H9 (cell line): ENCODE measurements at regions not wholly inside any gene's neighbourhood (a gene's known extent, or its start where the extent isn't known, plus 50 kb on each side); places are given as distances from the start of the nearest gene placed in this dataset.

Experiments
- DNase-seq: peaks from one replicate; pipeline ENCODE4 v3.0.0-alpha.2; 2017
- H2AFZ ChIP-seq: one replicate; pipeline ENCODE4 v1.6.1; 2013; ENCODE audit warnings: mild to moderate bottlenecking, low read length, control low read depth, moderate library complexity
- H2AK5ac ChIP-seq: 2 replicates; pipeline ENCODE4 v1.6.1; 2013; ENCODE audit warnings: low read length, control low read depth, mixed read lengths; ENCODE audit not compliant: insufficient read length
- H2BK120ac ChIP-seq: one replicate; pipeline ENCODE4 v1.6.1; 2013; ENCODE audit warnings: low read depth, mild to moderate bottlenecking, low read length, control low read depth, inconsistent platforms; ENCODE audit not compliant: poor library complexity, severe bottlenecking
- H2BK12ac ChIP-seq: 2 replicates; pipeline ENCODE4 v1.6.1; 2013; ENCODE audit warnings: low read length, control low read depth, mixed read lengths, low read depth; ENCODE audit not compliant: insufficient read length
- H2BK15ac ChIP-seq: 2 replicates; pipeline ENCODE4 v1.6.1; 2013; ENCODE audit warnings: low read depth, low read length, control low read depth
- H2BK20ac ChIP-seq: one replicate; pipeline ENCODE4 v1.6.1; 2013; ENCODE audit warnings: low read depth, mild to moderate bottlenecking, low read length, control low read depth, inconsistent platforms; ENCODE audit not compliant: poor library complexity, severe bottlenecking
- H2BK5ac ChIP-seq: 2 replicates; pipeline ENCODE4 v1.6.1; 2013; ENCODE audit warnings: low read length, control low read depth, mixed read lengths; ENCODE audit not compliant: insufficient read length
- H3K14ac ChIP-seq: 2 replicates; pipeline ENCODE4 v1.6.1; 2013; ENCODE audit warnings: low read length, control low read depth; ENCODE audit not compliant: insufficient read depth
- H3K18ac ChIP-seq: 2 replicates; pipeline ENCODE4 v1.6.1; 2013; ENCODE audit warnings: low read depth, mild to moderate bottlenecking, mixed read lengths, low read length, control low read depth; ENCODE audit not compliant: insufficient read length
- H3K23ac ChIP-seq: 2 replicates; pipeline ENCODE4 v1.6.1; 2013; ENCODE audit warnings: low read length, control low read depth, mixed read lengths, low read depth; ENCODE audit not compliant: insufficient read length
- H3K23me2 ChIP-seq: 2 replicates; pipeline ENCODE4 v1.6.1; 2013; ENCODE audit warnings: low read depth, mild to moderate bottlenecking, mixed read lengths, low read length, control low read depth; ENCODE audit not compliant: insufficient read length, poor library complexity, severe bottlenecking
- H3K27ac ChIP-seq: 2 replicates; pipeline ENCODE4 v1.5.1; 2013; ENCODE audit warnings: low read length, control low read depth, mixed read lengths, low read depth; ENCODE audit not compliant: insufficient read length
- H3K27me3 ChIP-seq: 2 replicates; pipeline ENCODE4 v1.6.1; 2013; ENCODE audit warnings: low read length, control low read depth, inconsistent platforms; ENCODE audit not compliant: insufficient read depth
- H3K4ac ChIP-seq: 2 replicates; pipeline ENCODE4 v1.6.1; 2013; ENCODE audit warnings: low read depth, mild to moderate bottlenecking, control low read depth, inconsistent platforms, low read length, moderate library complexity
- H3K4me1 ChIP-seq: 2 replicates; pipeline ENCODE4 v1.6.1; 2013; ENCODE audit warnings: low read length, control low read depth, inconsistent platforms; ENCODE audit not compliant: insufficient read depth
- H3K4me2 ChIP-seq: 2 replicates; pipeline ENCODE4 v1.6.1; 2013; ENCODE audit warnings: low read length, control low read depth, mixed read lengths; ENCODE audit not compliant: insufficient read length, insufficient read depth
- H3K56ac ChIP-seq: 2 replicates; pipeline ENCODE4 v1.6.1; 2013; ENCODE audit warnings: low read depth, mild to moderate bottlenecking, mixed read lengths, low read length, control low read depth; ENCODE audit not compliant: insufficient read length
- H3K79me1 ChIP-seq: 2 replicates; pipeline ENCODE4 v1.6.1; 2013; ENCODE audit warnings: low read depth, mild to moderate bottlenecking, moderate library complexity, low read length, control low read depth, inconsistent platforms; ENCODE audit not compliant: insufficient read depth, poor library complexity, severe bottlenecking
- H3K79me2 ChIP-seq: 2 replicates; pipeline ENCODE4 v1.6.1; 2013; ENCODE audit warnings: low read length, control low read depth, inconsistent platforms; ENCODE audit not compliant: insufficient read depth
- H3K9ac ChIP-seq: 2 replicates; pipeline ENCODE4 v1.6.1; 2013; ENCODE audit warnings: low read length, control low read depth, mixed read lengths; ENCODE audit not compliant: insufficient read length; ENCODE audit errors: extremely low read depth
- H3K9me3 ChIP-seq: one replicate; pipeline ENCODE4 v1.6.1; 2013; ENCODE audit warnings: low read depth, low read length, inconsistent platforms; ENCODE audit not compliant: control insufficient read depth
- H3T11ph ChIP-seq: one replicate; pipeline ENCODE4 v1.6.1; 2013; ENCODE audit warnings: mild to moderate bottlenecking, low read length, control low read depth, inconsistent platforms
- H4K20me1 ChIP-seq: one replicate; pipeline ENCODE4 v1.6.1; 2013; ENCODE audit not compliant: control insufficient read depth, insufficient read length, insufficient read depth
- H4K5ac ChIP-seq: 2 replicates; pipeline ENCODE4 v1.6.1; 2013; ENCODE audit warnings: low read depth, mild to moderate bottlenecking, mixed read lengths, low read length, control low read depth; ENCODE audit not compliant: insufficient read length
- H4K8ac ChIP-seq: replicated peaks from 2 replicates; pipeline ENCODE4 v1.6.1; 2013; ENCODE audit warnings: low read length, control low read depth, mixed read lengths, low read depth; ENCODE audit not compliant: insufficient read length
- H4K91ac ChIP-seq: 2 replicates; pipeline ENCODE4 v1.6.1; 2013; ENCODE audit warnings: low read depth, mild to moderate bottlenecking, moderate library complexity, mixed read lengths, low read length, control low read depth; ENCODE audit not compliant: insufficient read length
- H3K27ac Mint-ChIP-seq, 3 experiments: 2 replicates in 2 of 3; 3 replicates in 1 of 3; pipeline ENCODE4 v1.8.0; 2020 to 2021; ENCODE audit warnings: mixed read lengths in 3 of 3, mild to moderate bottlenecking in 1 of 3, moderate library complexity in 1 of 3
- H3K27me3 Mint-ChIP-seq: 2 replicates; pipeline ENCODE4 v1.8.0; 2021; ENCODE audit warnings: low read depth, mild to moderate bottlenecking, moderate library complexity, mixed read lengths
- H3K36me3 Mint-ChIP-seq, 3 experiments: 2 replicates in 2 of 3; 3 replicates in 1 of 3; pipeline ENCODE4 v1.8.0; 2020 to 2021; ENCODE audit warnings: low read depth in 3 of 3, mixed read lengths in 3 of 3; ENCODE audit not compliant: insufficient read depth in 1 of 3
- H3K4me1 Mint-ChIP-seq, 2 experiments: 2 replicates each; pipeline ENCODE4 v1.8.0; 2020; ENCODE audit warnings: mixed read lengths in 2 of 2
- H3K4me3 Mint-ChIP-seq, 2 experiments: 2 replicates in 1 of 2; 3 replicates in 1 of 2; pipeline ENCODE4 v1.8.0; 2020 to 2021; ENCODE audit warnings: mild to moderate bottlenecking in 2 of 2, mixed read lengths in 2 of 2, moderate library complexity in 1 of 2
- H3K9me3 Mint-ChIP-seq, 2 experiments: 2 replicates in 1 of 2; 3 replicates in 1 of 2; pipeline ENCODE4 v1.8.0; 2020; ENCODE audit warnings: mild to moderate bottlenecking in 2 of 2, mixed read lengths in 2 of 2, moderate library complexity in 1 of 2
- WGBS: extraction: QIAGEN DNeasy Blood & Tissue Kit; methylation state at CpG from one replicate; pipeline ENCODE4 v1.1.7; 2013; ENCODE audit warnings: missing lambda C conversion rate, low lambda C conversion rate, mixed read lengths; ENCODE audit not compliant: insufficient read length; ENCODE audit errors: extremely low coverage; 5-methylcytosine and 5-hydroxymethylcytosine counted together
- TF ChIP-seq, protein P1 (sequence below): fragments of 200-600 bp; sonication (generic); conservative IDR thresholded peaks from 3 replicates; pipeline ENCODE4 v1.8.0; 2021; ENCODE audit warnings: antibody characterized with exemption, mild to moderate bottlenecking

GRCh38 chr15:87608238-87609028 lies 648.1 kb downstream of the NTRK3 start:
- Histone ChIP-seq H2BK120ac (no peak overlapping the region), H3K23ac (no peak overlapping the region), H4K5ac (no peak overlapping the region), H3K56ac (no peak overlapping the region), H4K20me1 (no peaks in the 10 kb centered on the region), H2BK12ac (no peak overlapping the region), H2BK15ac (no peak overlapping the region), H3K79me2 (no peaks in the 10 kb centered on the region), H4K91ac (no peak overlapping the region), H3K18ac (no peak overlapping the region), H4K8ac (no peak overlapping the region), H3K4ac (no peak overlapping the region), H3K79me1 (no peaks in the 10 kb centered on the region), H3K9ac (no peak overlapping the region), H3K9me3 (no peaks in the 10 kb centered on the region), H2BK5ac (no peak overlapping the region), H2AFZ (no peak overlapping the region), H3K14ac (no peak overlapping the region), H2BK20ac (no peak overlapping the region), H3T11ph (no peak overlapping the region), H3K23me2 (no peaks in the 10 kb centered on the region), H3K27me3 (no peaks in the 10 kb centered on the region), H2AK5ac (no peak overlapping the region), H3K4me1 (no peaks in the 10 kb centered on the region), H3K27ac (no peak overlapping the region), H3K4me2 (no peak overlapping the region)
- Mint-ChIP-seq H3K4me1 (peaks cover 0 to 3% of the 10 kb centered on the region in 2 experiments; a peak in 1 of 4 replicates), H3K27ac (no peak overlapping the region), H3K9me3 (no peaks in the 10 kb centered on the region), H3K36me3 (no peaks in the 10 kb centered on the region), H3K27me3 (no peaks in the 10 kb centered on the region; the same call in none of the 2 replicates), H3K4me3 (no peak overlapping the region)
- TF ChIP-seq, protein P1, sequence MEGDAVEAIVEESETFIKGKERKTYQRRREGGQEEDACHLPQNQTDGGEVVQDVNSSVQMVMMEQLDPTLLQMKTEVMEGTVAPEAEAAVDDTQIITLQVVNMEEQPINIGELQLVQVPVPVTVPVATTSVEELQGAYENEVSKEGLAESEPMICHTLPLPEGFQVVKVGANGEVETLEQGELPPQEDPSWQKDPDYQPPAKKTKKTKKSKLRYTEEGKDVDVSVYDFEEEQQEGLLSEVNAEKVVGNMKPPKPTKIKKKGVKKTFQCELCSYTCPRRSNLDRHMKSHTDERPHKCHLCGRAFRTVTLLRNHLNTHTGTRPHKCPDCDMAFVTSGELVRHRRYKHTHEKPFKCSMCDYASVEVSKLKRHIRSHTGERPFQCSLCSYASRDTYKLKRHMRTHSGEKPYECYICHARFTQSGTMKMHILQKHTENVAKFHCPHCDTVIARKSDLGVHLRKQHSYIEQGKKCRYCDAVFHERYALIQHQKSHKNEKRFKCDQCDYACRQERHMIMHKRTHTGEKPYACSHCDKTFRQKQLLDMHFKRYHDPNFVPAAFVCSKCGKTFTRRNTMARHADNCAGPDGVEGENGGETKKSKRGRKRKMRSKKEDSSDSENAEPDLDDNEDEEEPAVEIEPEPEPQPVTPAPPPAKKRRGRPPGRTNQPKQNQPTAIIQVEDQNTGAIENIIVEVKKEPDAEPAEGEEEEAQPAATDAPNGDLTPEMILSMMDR: no peak
- no peak for DNase-seq
- no CpG with 5 or more reads among the region's 6 CpGs for WGBS
